Pancreas (tissue), 10 donors: ENCODE measurements at regions not wholly inside any gene's neighbourhood (a gene's known extent, or its start where the extent isn't known, plus 50 kb on each side); places are given as distances from the start of the nearest gene placed in this dataset.

Experiments used
- ATAC-seq, 4 donors: fragments of 200-7000 bp; cut with Tn5 transposase; one replicate each; pipeline versions ENCODE4 v1.8.0 to v1.9.1; 2020; ENCODE audit warnings: mild to moderate bottlenecking in 4 of 4, moderate library complexity in 4 of 4
- DNase-seq, 6 donors: peaks; one replicate each; pipeline ENCODE4 v3.0.0-alpha.2; 2020
- FAIRE-seq: peaks from 2 replicates; lab custom pipeline; 2012; peaks lifted over from hg19 to GRCh38; lab: Jason Lieb, UNC
- H3K27ac ChIP-seq, 4 donors: fragments of 200-600 bp; sonication (generic); 1 replicate in 3 of 4; 2 replicates in 1 of 4; pipeline versions ENCODE4 v1.5.0 to v1.8.0; 2020
- H3K27me3 ChIP-seq, 4 donors: fragments of 200-600 bp; one replicate each; pipeline ENCODE4 v1.8.0; 2021
- H3K36me3 ChIP-seq, 3 donors: fragments of 200-600 bp; sonication (generic) in 1 of 3; one replicate each; pipeline versions ENCODE4 v1.5.0 to v1.8.0; 2020 to 2021
- H3K4me1 ChIP-seq, 3 donors: fragments of 200-600 bp; one replicate each; pipeline ENCODE4 v1.8.0; 2021
- H3K4me3 ChIP-seq, 4 donors: fragments of 200-600 bp; sonication (generic) in 2 of 4; one replicate each; pipeline versions ENCODE4 v1.5.0 to v1.8.0; 2020 to 2021
- H3K9me3 ChIP-seq, 4 donors: fragments of 200-600 bp; one replicate each; pipeline ENCODE4 v1.8.0; 2021
- WGBS, 2 donors: extraction: QIAGEN DNeasy Blood & Tissue Kit; methylation state at CpG; one replicate each; pipeline ENCODE4 v1.1.7; 2013; 5-methylcytosine and 5-hydroxymethylcytosine counted together
- intact Hi-C, 3 donors: fragments of 100-400 bp; cut with DNase I; formaldehyde crosslinking; loops; one replicate each; pipeline versions ENCODE4 v1.11.1 to v1.14.2; 2022
- TF ChIP-seq, protein P1 (sequence below), 4 donors: fragments of 200-600 bp; sonication (generic) in 3 of 4; IDR thresholded peaks; one replicate each; pipeline versions ENCODE4 v1.5.0 to v1.8.0; 2021; ENCODE audit warnings: antibody characterized with exemption in 4 of 4
- donor health status: healthy with polysubstance abuse.
- donor health status: DM: no; HTN: no; CAD: no; lungs with moderate emphysema.
- donor health status: DM: no; HTN: no; CAD: no.
- donor health status: control.
- donor health status: control.
- donor health status: Bipolar disorder and iron deficiency.
- donor health status: DM: yes; HTN: yes; CAD: no.
- donor health status: DM: no; HTN: no; CAD: no.
- donor health status: DM: no; HTN: no; CAD: no.
- donor health status: DM: yes; HTN: yes; CAD: no.

DNA sequence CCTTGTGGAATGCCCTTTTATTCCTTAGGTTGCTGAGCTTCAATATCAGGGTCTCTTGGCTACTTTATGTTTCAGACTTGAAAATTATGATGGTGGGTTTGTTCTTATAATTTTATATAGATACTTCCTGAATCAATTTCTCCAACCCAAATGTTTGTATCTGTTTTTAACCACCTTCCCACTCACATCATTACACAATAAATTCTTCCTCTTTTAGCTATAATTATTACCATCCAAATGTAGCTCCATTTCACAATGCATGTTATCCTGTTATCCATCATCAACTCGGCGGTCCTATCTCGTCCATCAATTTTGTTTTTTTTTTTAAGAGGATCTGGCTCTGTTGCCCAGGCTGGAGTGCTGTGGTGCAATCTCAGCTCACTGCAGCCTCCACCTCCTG is 357.6 kb upstream of the ZP4 start:
- H3K9me3 ChIP-seq = no peaks in the 10 kb centered on the region
- no peak for FAIRE-seq
- TF ChIP-seq, protein P1, sequence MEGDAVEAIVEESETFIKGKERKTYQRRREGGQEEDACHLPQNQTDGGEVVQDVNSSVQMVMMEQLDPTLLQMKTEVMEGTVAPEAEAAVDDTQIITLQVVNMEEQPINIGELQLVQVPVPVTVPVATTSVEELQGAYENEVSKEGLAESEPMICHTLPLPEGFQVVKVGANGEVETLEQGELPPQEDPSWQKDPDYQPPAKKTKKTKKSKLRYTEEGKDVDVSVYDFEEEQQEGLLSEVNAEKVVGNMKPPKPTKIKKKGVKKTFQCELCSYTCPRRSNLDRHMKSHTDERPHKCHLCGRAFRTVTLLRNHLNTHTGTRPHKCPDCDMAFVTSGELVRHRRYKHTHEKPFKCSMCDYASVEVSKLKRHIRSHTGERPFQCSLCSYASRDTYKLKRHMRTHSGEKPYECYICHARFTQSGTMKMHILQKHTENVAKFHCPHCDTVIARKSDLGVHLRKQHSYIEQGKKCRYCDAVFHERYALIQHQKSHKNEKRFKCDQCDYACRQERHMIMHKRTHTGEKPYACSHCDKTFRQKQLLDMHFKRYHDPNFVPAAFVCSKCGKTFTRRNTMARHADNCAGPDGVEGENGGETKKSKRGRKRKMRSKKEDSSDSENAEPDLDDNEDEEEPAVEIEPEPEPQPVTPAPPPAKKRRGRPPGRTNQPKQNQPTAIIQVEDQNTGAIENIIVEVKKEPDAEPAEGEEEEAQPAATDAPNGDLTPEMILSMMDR (IDR thresholded peaks at IDR 0.05) = no peak
- DNase-seq = no peak
- ATAC-seq = no peak
- no peak overlapping the region for H3K27ac ChIP-seq
- 63 to 80% methylated on average over 3 of the region's 3 CpGs for WGBS, 2 donors
- intact Hi-C loops = no loop called here
- H3K4me3 ChIP-seq = no peak overlapping the region
- no peaks in the 10 kb centered on the region for H3K36me3 ChIP-seq
- no peaks in the 10 kb centered on the region for H3K4me1 ChIP-seq
- no peaks in the 10 kb centered on the region for H3K27me3 ChIP-seq

DNA sequence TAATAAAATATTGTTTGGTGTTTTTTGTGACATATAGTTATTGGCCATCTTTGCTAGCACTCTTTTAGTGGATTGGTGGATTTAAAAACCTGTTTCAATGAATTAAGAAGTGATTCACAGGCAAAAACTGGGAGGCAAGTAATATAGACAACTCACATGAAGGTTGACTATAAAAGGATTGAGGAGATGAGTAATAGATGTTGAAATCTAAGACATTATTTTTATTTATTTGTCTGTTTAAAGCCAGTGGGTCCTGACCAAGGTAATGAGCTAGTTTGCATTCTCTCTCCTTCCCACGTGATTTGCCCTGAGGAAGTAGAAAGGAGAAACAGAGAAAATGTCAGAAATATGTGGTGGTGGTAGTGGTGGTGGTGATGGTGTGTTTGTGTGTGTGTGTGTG is 351.5 kb upstream of the ZP4 start:
- no peak for DNase-seq
- no peak for ATAC-seq
- no peak for FAIRE-seq

DNA sequence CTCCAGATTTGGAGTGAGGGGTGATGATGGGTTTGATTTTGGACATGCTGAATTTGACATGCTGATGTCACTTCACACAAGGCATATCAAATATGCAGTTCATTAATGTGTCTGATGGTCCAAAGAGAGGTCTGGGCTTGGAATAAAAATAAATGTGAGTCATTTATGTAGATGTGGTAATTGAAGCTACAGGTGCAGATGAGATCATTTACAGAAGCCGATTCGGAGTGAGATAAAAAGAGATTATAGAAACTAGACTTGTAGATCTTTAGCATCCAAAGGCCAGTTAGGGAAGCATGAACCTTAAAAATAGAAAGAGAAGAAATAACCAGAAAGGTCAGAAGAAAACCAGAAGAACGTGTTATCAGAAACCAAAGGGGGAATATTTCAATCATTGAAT is 350.9 kb upstream of the ZP4 start:
- ATAC-seq (no peak), DNase-seq (no peak), FAIRE-seq (no peak)
- Histone ChIP-seq H3K9me3 (no peaks in the 10 kb centered on the region), H3K4me3 (no peak overlapping the region), H3K27ac (no peak overlapping the region), H3K27me3 (no peaks in the 10 kb centered on the region), H3K4me1 (no peaks in the 10 kb centered on the region), H3K36me3 (no peaks in the 10 kb centered on the region)
- WGBS, 2 donors = 62 to 72% methylated on average over 3 of the region's 3 CpGs
- intact Hi-C loops = no loop called here
- TF ChIP-seq, protein P1 (IDR thresholded peaks at IDR 0.05) = no peak

More for the DNA sequence above, 351.5 kb upstream of the ZP4 start:
- TF ChIP-seq, protein P1 (IDR thresholded peaks at IDR 0.05) = no peak
- Histone ChIP-seq H3K36me3 (no peaks in the 10 kb centered on the region), H3K4me3 (no peak overlapping the region), H3K4me1 (no peaks in the 10 kb centered on the region), H3K27me3 (no peaks in the 10 kb centered on the region), H3K9me3 (no peaks in the 10 kb centered on the region), H3K27ac (no peak overlapping the region)
- 56 to 76% methylated on average over 1 of the region's 1 CpG for WGBS, 2 donors
- intact Hi-C loops = no loop called here

DNA sequence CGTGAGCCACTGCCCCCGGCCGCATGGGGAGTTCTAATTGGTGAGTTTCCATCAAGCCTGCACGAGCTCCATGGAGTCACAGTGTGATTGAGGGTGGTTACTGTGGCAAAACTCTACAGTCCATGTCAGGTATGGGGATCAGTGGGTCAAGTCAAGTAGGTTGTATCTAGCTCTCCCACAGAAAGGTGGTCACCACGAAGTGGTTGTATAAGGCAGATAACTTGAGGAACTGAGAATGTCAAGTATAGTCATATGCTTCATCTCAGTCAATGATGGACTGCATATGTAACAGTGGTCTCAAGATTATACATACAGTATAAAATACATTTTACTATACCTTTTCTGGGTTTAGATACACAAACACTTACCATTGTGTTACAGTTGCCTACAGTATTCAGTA is 348.6 kb upstream of the ZP4 start:
- no peaks in the 10 kb centered on the region for H3K4me1 ChIP-seq
- 74 to 83% methylated on average over 5 of the region's 5 CpGs for WGBS, 2 donors
- no peak overlapping the region for H3K4me3 ChIP-seq
- ATAC-seq = no peak
- H3K27ac ChIP-seq = no peak overlapping the region
- no peak for DNase-seq
- H3K27me3 ChIP-seq = no peaks in the 10 kb centered on the region
- TF ChIP-seq, protein P1 (IDR thresholded peaks at IDR 0.05) = no peak
- H3K36me3 ChIP-seq = no peaks in the 10 kb centered on the region
- no peaks in the 10 kb centered on the region for H3K9me3 ChIP-seq
- intact Hi-C loops = no loop called here
- FAIRE-seq = no peak

DNA sequence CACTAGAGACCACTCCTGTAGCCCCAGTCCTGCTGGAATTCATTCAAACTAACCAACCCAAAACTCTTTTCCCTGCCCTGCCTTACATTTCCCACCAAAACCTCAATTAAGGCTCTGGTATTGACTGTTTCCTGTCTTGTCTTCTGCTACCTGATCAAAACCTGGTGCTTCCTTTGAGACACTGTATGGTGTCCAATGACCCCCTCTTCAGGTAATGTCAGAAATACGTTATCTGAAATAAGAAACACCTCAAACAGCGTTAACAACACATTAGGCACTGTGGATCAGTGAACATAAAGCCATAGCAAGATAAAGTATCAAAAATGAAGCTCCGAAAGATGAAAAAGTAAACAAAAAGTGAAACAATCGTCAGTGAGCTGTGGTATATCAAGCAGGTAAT is 343.2 kb upstream of the ZP4 start:
- FAIRE-seq (no peak), ATAC-seq (no peak), DNase-seq (no peak)
- Histone ChIP-seq H3K27ac (no peak overlapping the region), H3K4me3 (no peak overlapping the region), H3K9me3 (no peaks in the 10 kb centered on the region), H3K27me3 (no peaks in the 10 kb centered on the region), H3K4me1 (no peaks in the 10 kb centered on the region), H3K36me3 (no peaks in the 10 kb centered on the region)
- intact Hi-C loops = no loop called here
- TF ChIP-seq, protein P1 (IDR thresholded peaks at IDR 0.05) = no peak
- 25 to 57% methylated on average over 4 of the region's 4 CpGs for WGBS, 2 donors
